ENCODE measurements at regions not wholly inside any gene's neighbourhood (a gene's known extent, or its start where the extent isn't known, plus 50 kb on each side); places are given as distances from the start of the nearest gene placed in this dataset.

DNA sequence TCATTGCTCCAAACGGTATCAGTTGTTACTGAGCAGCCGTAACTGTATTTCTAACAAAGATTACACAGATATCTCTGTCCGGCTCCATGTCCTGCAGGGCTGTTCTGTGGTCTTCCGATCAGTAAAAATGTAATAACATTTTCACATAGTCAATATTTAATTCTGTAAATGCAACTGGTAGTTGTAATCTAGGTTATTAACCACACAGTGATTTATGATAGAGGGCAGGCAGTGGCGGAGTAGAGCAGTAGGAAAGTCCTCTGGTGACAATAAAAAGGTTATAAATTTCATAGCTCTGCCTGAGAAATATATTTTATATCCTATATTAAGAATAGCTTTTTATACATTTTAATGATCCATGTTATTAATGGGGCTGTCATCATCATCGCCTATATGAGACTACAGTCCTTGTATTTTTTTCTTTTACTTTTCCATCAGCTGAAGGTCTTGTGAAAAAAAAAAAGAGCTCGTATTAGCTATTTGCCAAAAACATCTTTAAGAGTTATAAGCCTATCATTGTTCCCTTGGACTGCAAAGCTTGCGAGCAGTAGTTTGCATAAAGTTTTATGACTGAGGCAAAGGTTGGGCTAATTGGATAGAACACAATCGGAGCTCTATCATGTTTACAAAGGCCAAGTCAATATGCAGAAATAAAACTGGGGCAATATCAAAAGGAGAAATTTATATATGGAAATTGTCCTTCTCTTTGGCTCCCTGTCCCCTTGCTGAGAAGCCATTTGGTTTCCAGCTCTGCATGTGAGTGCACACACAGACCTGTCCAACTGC is 648.0 kb downstream of the IRX1 start:
- Histone ChIP-seq H3K23ac (ENCODE audit: low read length) (no peak overlapping the region), H2AK5ac (ENCODE audit: low read length) (no peak overlapping the region), H3K4me3 (ENCODE audit: low read length) (no peak overlapping the region), H2BK120ac (ENCODE audit: low read depth, low read length) (no peak overlapping the region), H3K4me2 (ENCODE audit: low read length) (no peak overlapping the region), H2BK15ac (replicated peaks; ENCODE audit: low read depth) (no peak overlapping the region), H3K9ac (ENCODE audit: low read length) (no peak overlapping the region), H3K18ac (ENCODE audit: low read length) (no peak overlapping the region), H3K56ac (ENCODE audit: low read length) (no peak overlapping the region), H3K4ac (ENCODE audit: low read depth, low read length) (no peak overlapping the region), H3K27me3 (ENCODE audit: insufficient read depth, low read length, poor library complexity) (no peaks in the 10 kb centered on the region), H3K27ac (ENCODE audit: low read depth, low read length) (no peak overlapping the region), H3K36me3 (ENCODE audit: control insufficient read depth, insufficient read depth, low read length) (no peaks in the 10 kb centered on the region), H4K8ac (ENCODE audit: low read depth, low read length) (no peak overlapping the region), H3K79me1 (ENCODE audit: low read length) (no peaks in the 10 kb centered on the region), H3K79me2 (ENCODE audit: control insufficient read depth, insufficient read depth, low read length) (no peaks in the 10 kb centered on the region), H3K4me1 (ENCODE audit: control insufficient read depth, low read depth, low read length) (no peaks in the 10 kb centered on the region), H2BK5ac (ENCODE audit: low read length) (no peak overlapping the region), H4K5ac (ENCODE audit: low read length) (no peak overlapping the region)
- WGBS (ENCODE audit: extremely low coverage, insufficient coverage, low lambda C conversion rate): no CpG with 5 or more reads among the region's 9 CpGs
- no peak for DNase-seq

GRCh38 chr5:4244306-4244705 is 648.7 kb downstream of the IRX1 start:
- Histone ChIP-seq H3K79me1 (ENCODE audit: low read length) (no peaks in the 10 kb centered on the region), H3K27me3 (ENCODE audit: insufficient read depth, low read length, poor library complexity) (no peaks in the 10 kb centered on the region), H3K18ac (ENCODE audit: low read length) (no peak overlapping the region), H3K23ac (ENCODE audit: low read length) (no peak overlapping the region), H4K5ac (ENCODE audit: low read length) (no peak overlapping the region), H3K9ac (ENCODE audit: low read length) (no peak overlapping the region), H2BK120ac (ENCODE audit: low read depth, low read length) (no peak overlapping the region), H3K4me3 (ENCODE audit: low read length) (no peak overlapping the region), H2BK5ac (ENCODE audit: low read length) (no peak overlapping the region), H3K79me2 (ENCODE audit: control insufficient read depth, insufficient read depth, low read length) (no peaks in the 10 kb centered on the region), H3K4me1 (ENCODE audit: control insufficient read depth, low read depth, low read length) (no peaks in the 10 kb centered on the region), H3K4ac (ENCODE audit: low read depth, low read length) (no peak overlapping the region), H3K27ac (ENCODE audit: low read depth, low read length) (no peak overlapping the region), H3K56ac (ENCODE audit: low read length) (no peak overlapping the region), H3K4me2 (ENCODE audit: low read length) (no peak overlapping the region), H4K8ac (ENCODE audit: low read depth, low read length) (no peak overlapping the region), H3K36me3 (ENCODE audit: control insufficient read depth, insufficient read depth, low read length) (no peaks in the 10 kb centered on the region), H2BK15ac (replicated peaks; ENCODE audit: low read depth) (no peak overlapping the region), H2AK5ac (ENCODE audit: low read length) (no peak overlapping the region)
- no peak for DNase-seq
- WGBS (ENCODE audit: extremely low coverage, insufficient coverage, low lambda C conversion rate): no CpG with 5 or more reads among the region's 9 CpGs

DNA sequence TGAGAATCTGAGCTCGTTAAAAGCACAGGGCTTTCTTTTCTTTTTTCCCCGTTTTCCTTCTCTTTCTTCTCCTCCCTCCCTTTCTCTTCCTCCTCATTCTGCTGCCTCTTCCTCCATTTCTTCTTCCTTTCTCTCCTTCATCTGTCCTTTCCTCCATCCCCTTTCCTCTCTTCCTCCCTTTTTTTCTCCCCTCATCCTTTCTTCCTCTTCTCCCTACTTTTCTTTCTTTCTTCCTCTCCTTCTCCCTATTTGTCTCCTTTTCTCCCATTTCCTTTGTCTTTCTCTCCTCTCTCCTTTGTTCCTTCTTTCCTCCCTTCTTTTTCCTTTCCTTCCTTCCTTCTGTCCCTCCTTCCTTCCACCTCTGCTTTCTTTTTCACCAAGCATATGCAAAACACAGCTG is 649.4 kb downstream of the IRX1 start:
- Histone ChIP-seq H2BK15ac (replicated peaks; ENCODE audit: low read depth) (no peak overlapping the region), H3K23ac (ENCODE audit: low read length) (no peak overlapping the region), H3K9ac (ENCODE audit: low read length) (no peak overlapping the region), H3K27ac (ENCODE audit: low read depth, low read length) (no peak overlapping the region), H3K56ac (ENCODE audit: low read length) (no peak overlapping the region), H3K36me3 (ENCODE audit: control insufficient read depth, insufficient read depth, low read length) (no peaks in the 10 kb centered on the region), H3K4me2 (ENCODE audit: low read length) (no peak overlapping the region), H3K27me3 (ENCODE audit: insufficient read depth, low read length, poor library complexity) (no peaks in the 10 kb centered on the region), H3K4ac (ENCODE audit: low read depth, low read length) (no peak overlapping the region), H2BK5ac (ENCODE audit: low read length) (no peak overlapping the region), H2AK5ac (ENCODE audit: low read length) (no peak overlapping the region), H3K4me1 (ENCODE audit: control insufficient read depth, low read depth, low read length) (no peaks in the 10 kb centered on the region), H4K5ac (ENCODE audit: low read length) (no peak overlapping the region), H2BK120ac (ENCODE audit: low read depth, low read length) (no peak overlapping the region), H3K18ac (ENCODE audit: low read length) (no peak overlapping the region), H3K79me1 (ENCODE audit: low read length) (no peaks in the 10 kb centered on the region), H3K79me2 (ENCODE audit: control insufficient read depth, insufficient read depth, low read length) (no peaks in the 10 kb centered on the region), H4K8ac (ENCODE audit: low read depth, low read length) (no peak overlapping the region), H3K4me3 (ENCODE audit: low read length) (no peak overlapping the region)
- no CpG with 5 or more reads among the region's 2 CpGs for WGBS (ENCODE audit: extremely low coverage, insufficient coverage, low lambda C conversion rate)
- no peak for DNase-seq

DNA sequence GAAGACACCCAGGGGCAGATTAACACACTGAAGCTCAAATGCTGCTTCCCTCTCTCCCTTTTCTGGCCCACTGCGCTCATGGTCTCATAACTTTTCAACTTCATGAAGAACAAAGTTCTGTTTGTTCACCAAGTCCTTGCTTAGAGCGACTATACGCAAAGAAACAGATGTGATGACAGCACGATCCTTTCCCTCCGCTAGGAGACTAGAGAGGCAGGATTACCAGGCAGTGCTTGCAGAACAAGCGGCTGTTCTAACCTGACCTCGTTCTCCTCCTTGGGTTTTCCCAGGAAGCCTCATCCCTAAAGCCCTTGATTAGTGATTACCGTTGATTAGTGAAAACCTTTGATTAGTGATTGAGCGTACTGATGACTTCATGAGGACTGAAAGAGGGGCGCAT is 649.9 kb downstream of the IRX1 start:
- no peak for DNase-seq
- H4K5ac ChIP-seq (ENCODE audit: low read length): no peak overlapping the region

GRCh38 chr5:4246447-4246846 is 650.8 kb downstream of the IRX1 start:
- Histone ChIP-seq H3K56ac (ENCODE audit: low read length) (no peak overlapping the region), H3K4me3 (ENCODE audit: low read length) (no peak overlapping the region), H2BK5ac (ENCODE audit: low read length) (no peak overlapping the region), H3K27ac (ENCODE audit: low read depth, low read length) (no peak overlapping the region), H3K18ac (ENCODE audit: low read length) (no peak overlapping the region), H3K4ac (ENCODE audit: low read depth, low read length) (no peak overlapping the region), H3K79me2 (ENCODE audit: control insufficient read depth, insufficient read depth, low read length) (no peaks in the 10 kb centered on the region), H2AK5ac (ENCODE audit: low read length) (no peak overlapping the region), H3K4me2 (ENCODE audit: low read length) (no peak overlapping the region), H3K36me3 (ENCODE audit: control insufficient read depth, insufficient read depth, low read length) (no peaks in the 10 kb centered on the region), H3K79me1 (ENCODE audit: low read length) (no peaks in the 10 kb centered on the region), H2BK15ac (replicated peaks; ENCODE audit: low read depth) (no peak overlapping the region), H3K23ac (ENCODE audit: low read length) (no peak overlapping the region), H4K8ac (ENCODE audit: low read depth, low read length) (no peak overlapping the region), H4K5ac (ENCODE audit: low read length) (no peak overlapping the region), H2BK120ac (ENCODE audit: low read depth, low read length) (no peak overlapping the region), H3K4me1 (ENCODE audit: control insufficient read depth, low read depth, low read length) (no peaks in the 10 kb centered on the region), H3K27me3 (ENCODE audit: insufficient read depth, low read length, poor library complexity) (no peaks in the 10 kb centered on the region), H3K9ac (ENCODE audit: low read length) (no peak overlapping the region)
- DNase-seq: no peak
- no CpG with 5 or more reads among the region's 2 CpGs for WGBS (ENCODE audit: extremely low coverage, insufficient coverage, low lambda C conversion rate)

More for the DNA sequence above, 649.9 kb downstream of the IRX1 start:
- no peak overlapping the region for H2BK5ac ChIP-seq (ENCODE audit: low read length)
- WGBS (ENCODE audit: extremely low coverage, insufficient coverage, low lambda C conversion rate): no CpG with 5 or more reads among the region's 10 CpGs
- no peak overlapping the region for H3K18ac ChIP-seq (ENCODE audit: low read length)
- H3K4me2 ChIP-seq (ENCODE audit: low read length): no peak overlapping the region
- no peak overlapping the region for H2BK120ac ChIP-seq (ENCODE audit: low read depth, low read length)
- H3K9ac ChIP-seq (ENCODE audit: low read length): no peak overlapping the region
- H3K36me3 ChIP-seq (ENCODE audit: control insufficient read depth, insufficient read depth, low read length): no peaks in the 10 kb centered on the region
- no peaks in the 10 kb centered on the region for H3K4me1 ChIP-seq (ENCODE audit: control insufficient read depth, low read depth, low read length)
- no peak overlapping the region for H2BK15ac ChIP-seq (replicated peaks; ENCODE audit: low read depth)
- no peak overlapping the region for H3K27ac ChIP-seq (ENCODE audit: low read depth, low read length)
- no peaks in the 10 kb centered on the region for H3K79me1 ChIP-seq (ENCODE audit: low read length)
- H3K4me3 ChIP-seq (ENCODE audit: low read length): no peak overlapping the region
- no peaks in the 10 kb centered on the region for H3K79me2 ChIP-seq (ENCODE audit: control insufficient read depth, insufficient read depth, low read length)
- no peak overlapping the region for H3K4ac ChIP-seq (ENCODE audit: low read depth, low read length)
- H4K8ac ChIP-seq (ENCODE audit: low read depth, low read length): no peak overlapping the region
- no peak overlapping the region for H2AK5ac ChIP-seq (ENCODE audit: low read length)
- no peaks in the 10 kb centered on the region for H3K27me3 ChIP-seq (ENCODE audit: insufficient read depth, low read length, poor library complexity)
- no peak overlapping the region for H3K23ac ChIP-seq (ENCODE audit: low read length)
- no peak overlapping the region for H3K56ac ChIP-seq (ENCODE audit: low read length)

DNA sequence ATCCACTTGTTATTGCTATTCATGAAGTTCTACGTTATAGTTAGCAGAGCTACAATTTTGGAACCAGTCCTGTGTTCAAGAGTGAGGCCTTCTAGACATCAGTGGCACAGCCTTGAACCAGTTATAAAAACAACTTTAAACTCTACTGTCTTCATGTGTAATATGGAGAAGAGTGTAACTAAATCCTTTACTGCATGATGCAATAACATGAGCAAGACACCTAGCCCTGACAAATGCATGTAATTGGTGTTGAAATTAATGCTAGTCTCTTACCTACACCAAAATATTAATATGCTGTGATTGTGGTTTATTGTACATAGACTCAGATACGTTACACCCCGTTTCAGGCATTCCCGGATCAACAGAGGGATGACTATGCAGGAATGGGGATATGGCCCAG is 654.6 kb downstream of the IRX1 start:
- no peak overlapping the region for H3K18ac ChIP-seq (ENCODE audit: low read length)
- H3K79me2 ChIP-seq (ENCODE audit: control insufficient read depth, insufficient read depth, low read length): no peaks in the 10 kb centered on the region
- DNase-seq: no peak
- no peak overlapping the region for H3K56ac ChIP-seq (ENCODE audit: low read length)
- no peaks in the 10 kb centered on the region for H3K27me3 ChIP-seq (ENCODE audit: insufficient read depth, low read length, poor library complexity)
- no peak overlapping the region for H2BK5ac ChIP-seq (ENCODE audit: low read length)
- no peak overlapping the region for H3K9ac ChIP-seq (ENCODE audit: low read length)
- H2BK15ac ChIP-seq (replicated peaks; ENCODE audit: low read depth): no peak overlapping the region
- H2AK5ac ChIP-seq (ENCODE audit: low read length): no peak overlapping the region
- no peak overlapping the region for H3K27ac ChIP-seq (ENCODE audit: low read depth, low read length)
- no peak overlapping the region for H3K4me3 ChIP-seq (ENCODE audit: low read length)
- H2BK120ac ChIP-seq (ENCODE audit: low read depth, low read length): no peak overlapping the region
- H3K23ac ChIP-seq (ENCODE audit: low read length): peak overlapping the region; percentile 45
- no peaks in the 10 kb centered on the region for H3K36me3 ChIP-seq (ENCODE audit: control insufficient read depth, insufficient read depth, low read length)
- H3K4me1 ChIP-seq (ENCODE audit: control insufficient read depth, low read depth, low read length): no peaks in the 10 kb centered on the region
- H4K8ac ChIP-seq (ENCODE audit: low read depth, low read length): no peak overlapping the region
- H3K4me2 ChIP-seq (ENCODE audit: low read length): no peak overlapping the region
- no peak overlapping the region for H3K4ac ChIP-seq (ENCODE audit: low read depth, low read length)
- H3K79me1 ChIP-seq (ENCODE audit: low read length): no peaks in the 10 kb centered on the region
- WGBS (ENCODE audit: extremely low coverage, insufficient coverage, low lambda C conversion rate): no CpG with 5 or more reads among the region's 4 CpGs
- no peak overlapping the region for H4K5ac ChIP-seq (ENCODE audit: low read length)
